Panc1 (cell line): ENCODE measurements at regions not wholly inside any gene's neighbourhood (a gene's known extent, or its start where the extent isn't known, plus 50 kb on each side); places are given as distances from the start of the nearest gene placed in this dataset.

Experiments used
- ATAC-seq: fragments of 200-7000 bp; cut with Tn5 transposase; 2 replicates; pipeline ENCODE4 v1.9.1; 2020; ENCODE audit warnings: mild to moderate bottlenecking, moderate library complexity
- BruUV-seq: library from RNA; stranded (reverse); fragments of 400-500 nt; replicated peaks from 2 replicates; lab custom pipeline; 2021; lab: Mats Ljungman, UMichigan
- CTCF ChIA-PET: fragments of 300-600 bp; sonication (Branson Sonifier 250); formaldehyde crosslinking; loops from one replicate; lab custom pipeline; 2022; ENCODE audit warnings: antibody characterized with exemption; lab: Charles Lee
- POLR2A ChIA-PET: fragments of 300-600 bp; sonication (Branson Sonifier 250); formaldehyde crosslinking; loops from one replicate; lab custom pipeline; 2022; ENCODE audit warnings: antibody characterized with exemption; lab: Charles Lee
- DNase-seq: peaks from one replicate; pipeline ENCODE4 v3.0.0-alpha.2; 2010; ENCODE audit warnings: low read depth, low spot score
- H3K27ac ChIP-seq: 2 replicates; pipeline ENCODE4 v1.5.1; 2011; ENCODE audit warnings: mild to moderate bottlenecking, low read length, inconsistent platforms
- H3K27me3 ChIP-seq: fragments of 200-500 bp; sonication (Bioruptor generic); 2 replicates; pipeline ENCODE4 v1.6.0; 2014; ENCODE audit warnings: low read length, inconsistent platforms; ENCODE audit not compliant: control insufficient read depth, insufficient read depth
- H3K36me3 ChIP-seq: fragments of 200-500 bp; sonication (Bioruptor generic); 2 replicates; pipeline ENCODE4 v1.5.1; 2014; ENCODE audit warnings: inconsistent platforms, mild to moderate bottlenecking, low read length, moderate library complexity; ENCODE audit not compliant: control insufficient read depth, insufficient read depth
- H3K4me1 ChIP-seq: 2 replicates; pipeline ENCODE4 v1.5.1; 2011; ENCODE audit warnings: inconsistent platforms, mild to moderate bottlenecking, low read length, moderate library complexity; ENCODE audit not compliant: control insufficient read depth, insufficient read depth
- H3K4me3 ChIP-seq, 2 experiments: 2 replicates each; pipeline ENCODE4 v1.5.1; 2011 to 2012; ENCODE audit warnings: low read depth in 2 of 2, low read length in 2 of 2, mild to moderate bottlenecking in 2 of 2, inconsistent platforms in 1 of 2, moderate library complexity in 1 of 2
- H3K9me3 ChIP-seq: fragments of 200-500 bp; sonication (Bioruptor generic); 2 replicates; pipeline ENCODE4 v1.5.1; 2014; ENCODE audit warnings: low read depth, mild to moderate bottlenecking, inconsistent platforms, low read length, moderate library complexity; ENCODE audit not compliant: control insufficient read depth, insufficient read depth
- CTCF ChIP-seq: fragments of 450-650 bp; IDR thresholded peaks from 2 replicates; pipeline ENCODE4 v1.5.1; 2017; ENCODE audit warnings: mild to moderate bottlenecking
- POLR2AphosphoS5 ChIP-seq: IDR thresholded peaks from 2 replicates; pipeline ENCODE4 v1.6.1; 2012; ENCODE audit warnings: mild to moderate bottlenecking, low read depth, low read length, moderate library complexity
- REST ChIP-seq, 2 experiments: IDR thresholded peaks; 2 replicates each; pipeline ENCODE4 v1.6.1; 2011 to 2012; ENCODE audit warnings: low read depth in 2 of 2, control low read depth in 1 of 2, low read length in 1 of 2, mild to moderate bottlenecking in 1 of 2, moderate library complexity in 1 of 2; ENCODE audit not compliant: insufficient read depth in 1 of 2
- SIN3A ChIP-seq: IDR thresholded peaks from 2 replicates; pipeline ENCODE4 v1.6.1; 2012; ENCODE audit warnings: low read depth, mild to moderate bottlenecking, low read length, moderate library complexity, borderline replicate concordance; ENCODE audit not compliant: insufficient read depth
- TCF7L2 ChIP-seq: IDR thresholded peaks from 2 replicates; pipeline ENCODE4 v1.6.1; 2011; ENCODE audit warnings: mild to moderate bottlenecking, low read depth, low read length, inconsistent platforms
- in situ Hi-C: cut with HindIII; loops from 2 replicates; pipeline ENCODE4 v1.10.0; 2016; ENCODE audit warnings: low sequenced_read_pairs, low pct_unique_long_range_greater_than_20kb
- intact Hi-C: fragments of 100-400 bp; cut with micrococcal nuclease; formaldehyde crosslinking; loops from one replicate; pipeline ENCODE4 v1.10.0; 2022; ENCODE audit not compliant: unreplicated experiment

- Histone ChIP-seq H3K27me3 (no peaks in the 10 kb centered on the region), H3K27ac (no peak overlapping the region), H3K9me3 (no peaks in the 10 kb centered on the region), H3K4me1 (no peaks in the 10 kb centered on the region; the same call in 1 of the 2 replicates), H3K4me3 (no peak overlapping the region), H3K36me3 (no peaks in the 10 kb centered on the region)
- CTCF ChIA-PET, result no interaction called here
- BruUV-seq, result no TSS peak
- TF ChIP-seq TCF7L2 (no peak), POLR2AphosphoS5 (no peak), CTCF (no peak)
- intact Hi-C loops (no loop called here), in situ Hi-C loops (no loop called here)
- ATAC-seq (no peak), DNase-seq (no peak)
- POLR2A ChIA-PET, result no interaction called here
Measured at GRCh38 chr6:160882006-160882405, 109.6 kb upstream of the MAP3K4 start.

DNA sequence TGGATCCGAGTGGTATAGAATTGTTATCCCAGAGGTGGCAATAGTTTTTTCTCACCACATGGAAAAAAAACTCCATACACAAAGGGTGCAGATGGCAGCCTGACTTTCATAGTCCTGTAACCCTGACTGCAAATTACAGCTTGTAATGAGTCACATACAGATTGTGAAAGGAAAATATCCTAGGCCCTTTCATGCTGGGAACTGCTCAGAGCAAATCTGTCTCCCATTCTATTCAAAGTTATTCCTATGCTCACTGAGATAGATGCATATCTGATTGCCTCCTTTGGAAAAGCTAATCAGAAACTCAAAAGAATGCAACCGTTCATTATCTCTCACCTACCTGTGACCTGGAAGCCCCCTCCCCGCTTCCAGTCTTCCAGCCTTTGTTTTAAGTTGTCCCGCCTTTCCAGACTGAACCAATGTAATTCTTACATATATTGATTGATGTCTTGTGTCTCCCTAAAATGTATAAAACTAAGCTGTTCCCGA lies 108.7 kb upstream of the MAP3K4 start:
- intact Hi-C loops (no loop called here), in situ Hi-C loops (no loop called here)
- no peak for DNase-seq
- Histone ChIP-seq H3K9me3 (no peaks in the 10 kb centered on the region), H3K27ac (no peak overlapping the region), H3K4me1 (no peaks in the 10 kb centered on the region; the same call in 1 of the 2 replicates), H3K36me3 (no peaks in the 10 kb centered on the region), H3K27me3 (no peaks in the 10 kb centered on the region), H3K4me3 (no peak overlapping the region)
- no peak for TF ChIP-seq SIN3A
- TF ChIP-seq TCF7L2, result no peak
- no peak for TF ChIP-seq CTCF
- TF ChIP-seq POLR2AphosphoS5, result no peak
- TF ChIP-seq REST (IDR thresholded peaks at IDR 0.05; ENCODE audit: insufficient read depth in 1 of 2, low read depth in 2 of 2, low read length in 1 of 2), result no peak
- ChIA-PET CTCF (interaction anchor here (0.6 kb wide), 1 partner anchor 100 kb away, joined by 7 read pairs; no protein-coding TSS in a partner anchor), POLR2A (no interaction called here)
- ATAC-seq, result peak; percentile 68; the same call in 1 of the 2 replicates
- BruUV-seq, result no TSS peak
